ENCODE measurements at regions not wholly inside any gene's neighbourhood (a gene's known extent, or its start where the extent isn't known, plus 50 kb on each side); places are given as distances from the start of the nearest gene placed in this dataset.

- TF ChIP-seq CTCF (optimal IDR thresholded peaks at IDR 0.05 in 1 of 3, IDR thresholded peaks at IDR 0.05 in 1 of 3, conservative IDR thresholded peaks at IDR 0.05 in 1 of 3; ENCODE audit: extremely low read depth in 1 of 3, insufficient read depth in 2 of 3, low read length in 3 of 3), result no peak
- no peak for TF ChIP-seq EZH2 (IDR thresholded peaks at IDR 0.05; ENCODE audit: low read length)
Observed at GRCh38 chr9:81479573-81479972, 209.8 kb downstream of the TLE1 start.
